IMR-90 (cell line): ENCODE measurements at regions not wholly inside any gene's neighbourhood (a gene's known extent, or its start where the extent isn't known, plus 50 kb on each side); places are given as distances from the start of the nearest gene placed in this dataset.

Experiments used
- ATAC-seq: fragments of 200-7000 bp; cut with Tn5 transposase; 2 replicates; pipeline ENCODE4 v1.9.1; 2020; ENCODE audit warnings: low read depth, mild to moderate bottlenecking, moderate library complexity
- BruUV-seq: library from RNA; stranded (reverse); fragments of 400-500 nt; replicated peaks from 2 replicates; lab custom pipeline; 2021; lab: Mats Ljungman, UMichigan
- CTCF ChIA-PET: fragments of 300-600 bp; formaldehyde crosslinking; extraction: SDS; loops from one replicate; lab custom pipeline; 2021; ENCODE audit warnings: antibody characterized with exemption; lab: Yijun Ruan, JAX
- POLR2A ChIA-PET: fragments of 300-600 bp; sonication (Branson Sonifier 250); formaldehyde crosslinking; loops from one replicate; lab custom pipeline; 2022; ENCODE audit warnings: antibody characterized with exemption; ENCODE audit not compliant: unreplicated experiment; lab: Charles Lee
- DNase-seq: peaks from one replicate; pipeline ENCODE4 v3.0.0; 2013
- H2AFZ ChIP-seq: replicated peaks from 2 replicates; pipeline ENCODE3; 2013; ENCODE audit warnings: low read length, mild to moderate bottlenecking; ENCODE audit not compliant: poor library complexity
- H2AK5ac ChIP-seq: 2 replicates; pipeline ENCODE4 v1.6.1; 2013; ENCODE audit warnings: low read depth, low read length, inconsistent platforms
- H2AK9ac ChIP-seq: replicated peaks from 2 replicates; pipeline ENCODE3; 2013; ENCODE audit warnings: mild to moderate bottlenecking, low read depth, low read length, moderate library complexity; ENCODE audit not compliant: poor library complexity
- H2BK120ac ChIP-seq: 2 replicates; pipeline ENCODE4 v1.6.1; 2013; ENCODE audit warnings: low read depth, low read length, inconsistent platforms
- H2BK15ac ChIP-seq: 3 replicates; pipeline ENCODE4 v1.6.1; 2013; ENCODE audit warnings: low read depth, low read length, inconsistent platforms
- H2BK20ac ChIP-seq: 2 replicates; pipeline ENCODE4 v1.6.1; 2013; ENCODE audit warnings: low read depth, mild to moderate bottlenecking, inconsistent platforms, low read length, moderate library complexity
- H2BK5ac ChIP-seq: 2 replicates; pipeline ENCODE4 v1.6.1; 2013; ENCODE audit warnings: mild to moderate bottlenecking, low read depth, low read length, inconsistent platforms; ENCODE audit not compliant: poor library complexity, severe bottlenecking
- H3K14ac ChIP-seq: replicated peaks from 2 replicates; pipeline ENCODE4 v1.6.1; 2013; ENCODE audit warnings: low read depth, low read length, inconsistent platforms
- H3K18ac ChIP-seq: 2 replicates; pipeline ENCODE4 v1.6.1; 2013; ENCODE audit warnings: low read depth, low read length, control low read depth
- H3K23ac ChIP-seq: 2 replicates; pipeline ENCODE4 v1.6.1; 2013; ENCODE audit warnings: low read depth, low read length, inconsistent platforms
- H3K27ac ChIP-seq: 2 replicates; pipeline ENCODE4 v1.5.1; 2013; ENCODE audit warnings: mild to moderate bottlenecking, control low read depth, low read length; ENCODE audit not compliant: insufficient read depth
- H3K27me3 ChIP-seq: 2 replicates; pipeline ENCODE4 v1.6.1; 2013; ENCODE audit warnings: low read length; ENCODE audit not compliant: control insufficient read depth, insufficient read depth
- H3K36me3 ChIP-seq: 2 replicates; pipeline ENCODE4 v1.6.1; 2013; ENCODE audit warnings: low read length, mixed read lengths; ENCODE audit not compliant: control insufficient read depth, insufficient read depth
- H3K4ac ChIP-seq: 2 replicates; pipeline ENCODE4 v1.6.1; 2013; ENCODE audit warnings: low read depth, low read length, inconsistent platforms
- H3K4me1 ChIP-seq: 2 replicates; pipeline ENCODE4 v1.6.1; 2013; ENCODE audit warnings: low read length, mixed read lengths; ENCODE audit not compliant: control insufficient read depth, insufficient read depth
- H3K4me2 ChIP-seq: 2 replicates; pipeline ENCODE4 v1.6.1; 2013; ENCODE audit warnings: low read depth, mild to moderate bottlenecking, control low read depth, low read length, moderate library complexity
- H3K4me3 ChIP-seq: 2 replicates; pipeline ENCODE4 v1.5.1; 2013; ENCODE audit warnings: low read depth, mild to moderate bottlenecking, control low read depth, low read length, moderate library complexity; ENCODE audit not compliant: insufficient read depth
- H3K56ac ChIP-seq: 2 replicates; pipeline ENCODE4 v1.6.1; 2013; ENCODE audit warnings: low read length, inconsistent platforms; ENCODE audit not compliant: insufficient read depth; ENCODE audit errors: extremely low read depth
- H3K79me1 ChIP-seq, 2 experiments: 2 replicates each; pipeline ENCODE4 v1.6.1; 2013; ENCODE audit warnings: low read length in 2 of 2, inconsistent platforms in 1 of 2, low read depth in 1 of 2
- H3K9ac ChIP-seq: 2 replicates; pipeline ENCODE4 v1.6.1; 2013; ENCODE audit warnings: low read depth, low read length, control low read depth
- H3K9me1 ChIP-seq: 2 replicates; pipeline ENCODE4 v1.6.1; 2013; ENCODE audit warnings: low read length, inconsistent platforms; ENCODE audit not compliant: insufficient read depth
- H3K9me3 ChIP-seq: 2 replicates; pipeline ENCODE4 v1.6.1; 2013; ENCODE audit warnings: low read length; ENCODE audit not compliant: control insufficient read depth, insufficient read depth
- H4K20me1 ChIP-seq: 2 replicates; pipeline ENCODE4 v1.6.1; 2013; ENCODE audit warnings: low read length, inconsistent platforms; ENCODE audit not compliant: insufficient read depth
- H4K5ac ChIP-seq: 2 replicates; pipeline ENCODE4 v1.6.1; 2013; ENCODE audit warnings: mild to moderate bottlenecking, low read depth, low read length, control low read depth
- H4K8ac ChIP-seq, 2 experiments: 2 replicates each; pipeline ENCODE4 v1.6.1; 2013; ENCODE audit warnings: low read depth in 2 of 2, low read length in 2 of 2, control low read depth in 1 of 2, inconsistent platforms in 1 of 2
- H4K91ac ChIP-seq: 2 replicates; pipeline ENCODE4 v1.6.1; 2013; ENCODE audit warnings: low read depth, low read length, inconsistent platforms; ENCODE audit not compliant: insufficient read depth
- CEBPB ChIP-seq: IDR thresholded peaks from 2 replicates; pipeline ENCODE4 v1.6.1; 2012; ENCODE audit warnings: low read depth, low read length, improper control_type of control experiment
- CHD1 ChIP-seq: IDR thresholded peaks from 2 replicates; pipeline ENCODE4 v1.6.1; 2012; ENCODE audit warnings: low read depth, low read length, improper control_type of control experiment
- FOS ChIP-seq: fragments of 150-350 bp; IDR thresholded peaks from 2 replicates; pipeline ENCODE4 v1.6.1; 2016; ENCODE audit warnings: low read depth, low read length
- MAFK ChIP-seq: IDR thresholded peaks from 2 replicates; pipeline ENCODE4 v1.6.1; 2012; ENCODE audit warnings: low read depth, low read length, improper control_type of control experiment
- MXI1 ChIP-seq: IDR thresholded peaks from 2 replicates; pipeline ENCODE4 v1.6.1; 2012; ENCODE audit warnings: low read depth, mild to moderate bottlenecking, low read length, moderate library complexity, borderline replicate concordance
- NFE2L2 ChIP-seq: fragments of 150-350 bp; IDR thresholded peaks from 2 replicates; pipeline ENCODE4 v1.6.1; 2016; ENCODE audit warnings: low read depth, mild to moderate bottlenecking, low read length
- POLR2A ChIP-seq: IDR thresholded peaks from 2 replicates; pipeline ENCODE4 v1.6.1; 2012; ENCODE audit warnings: mild to moderate bottlenecking, low read depth, low read length
- RCOR1 ChIP-seq: IDR thresholded peaks from 2 replicates; pipeline ENCODE4 v1.6.1; 2012; ENCODE audit warnings: mild to moderate bottlenecking, low read length, improper control_type of control experiment; ENCODE audit not compliant: insufficient replicate concordance
- RFX5 ChIP-seq: IDR thresholded peaks from 2 replicates; pipeline ENCODE4 v1.8.0; 2012; ENCODE audit warnings: low read depth, mild to moderate bottlenecking, low read length, moderate library complexity
- SMC3 ChIP-seq: fragments of 150-350 bp; IDR thresholded peaks from 2 replicates; pipeline ENCODE4 v1.6.1; 2016; ENCODE audit warnings: low read depth, mild to moderate bottlenecking, antibody characterized with exemption, low read length, moderate library complexity
- WGBS, 2 experiments: methylation state at CpG; one replicate each; pipeline versions ENCODE4 v1.1.5 to v1.1.7; 2013; ENCODE audit warnings: missing lambda C conversion rate in 2 of 2; ENCODE audit not compliant: insufficient read length in 1 of 2; ENCODE audit errors: extremely low coverage in 2 of 2; 5-methylcytosine and 5-hydroxymethylcytosine counted together
- dilution Hi-C: fragments of 300-500 bp; cut with HindIII; formaldehyde crosslinking; loops from one replicate; pipeline ENCODE4 v1.14.3; 2018; ENCODE audit warnings: low sequenced_read_pairs; ENCODE audit not compliant: unreplicated experiment
- in situ Hi-C: fragments of 300-500 bp; cut with MboI; formaldehyde crosslinking; loops from 3 replicates; pipeline ENCODE4 v1.14.3; 2019; ENCODE audit warnings: low sequenced_read_pairs, inconsistent platforms, mixed read lengths
- intact Hi-C: fragments of 100-400 bp; cut with micrococcal nuclease; formaldehyde crosslinking; loops from 2 replicates; pipeline ENCODE4 v1.10.0; 2022
- TF ChIP-seq, protein P1 (sequence below): fragments of 150-350 bp; IDR thresholded peaks from 2 replicates; pipeline ENCODE4 v1.6.1; 2016; ENCODE audit warnings: low read depth, mild to moderate bottlenecking, low read length, moderate library complexity, borderline replicate concordance
- TF ChIP-seq, protein P2 (sequence below): conservative IDR thresholded peaks from 2 replicates; pipeline ENCODE4 v1.5.1; 2012; ENCODE audit warnings: mild to moderate bottlenecking, low read depth, low read length, improper control_type of control experiment

DNA sequence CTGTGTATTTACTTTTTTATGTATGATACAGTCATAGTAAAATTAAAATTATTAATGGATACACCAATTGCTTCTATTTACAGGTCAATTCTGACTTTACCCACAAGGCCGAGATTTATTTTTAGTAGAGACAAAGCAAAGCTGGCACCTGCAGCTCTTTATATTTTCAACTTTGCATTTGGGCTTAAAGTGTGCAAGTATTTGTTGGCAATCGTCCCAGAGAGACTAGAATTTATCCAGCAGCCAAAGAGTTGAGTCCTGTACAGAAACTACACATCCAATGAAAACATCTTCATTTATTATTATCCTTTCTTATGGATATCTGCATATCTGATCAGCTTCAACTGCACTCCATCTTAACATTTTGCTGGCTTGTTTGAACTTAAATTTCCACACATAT lies 485.6 kb downstream of the SOX11 start:
- Histone ChIP-seq H3K14ac (no peak overlapping the region), H3K4me3 (no peak overlapping the region), H3K36me3 (no peaks in the 10 kb centered on the region), H3K9me3 (peaks cover 2% of the 10 kb centered on the region; the same call in 1 of the 2 replicates), H2BK15ac (no peak overlapping the region), H3K4ac (no peak overlapping the region), H3K79me1 (no peaks in the 10 kb centered on the region), H2AFZ (no peak overlapping the region), H3K27me3 (no peaks in the 10 kb centered on the region), H4K8ac (no peak overlapping the region), H3K18ac (no peak overlapping the region), H3K9ac (no peak overlapping the region), H2BK20ac (no peak overlapping the region), H3K4me2 (no peak overlapping the region), H3K56ac (no peak overlapping the region), H3K23ac (no peak overlapping the region), H2BK120ac (no peak overlapping the region), H2AK5ac (no peak overlapping the region), H2AK9ac (no peak overlapping the region), H2BK5ac (no peak overlapping the region), H3K27ac (no peak overlapping the region), H3K9me1 (no peaks in the 10 kb centered on the region), H4K5ac (no peak overlapping the region), H4K20me1 (no peaks in the 10 kb centered on the region), H3K4me1 (peaks cover 7% of the 10 kb centered on the region), H4K91ac (no peak overlapping the region)
- POLR2A ChIA-PET = no interaction called here
- intact Hi-C loops = no loop called here
- no peak for ATAC-seq
- no peak for TF ChIP-seq POLR2A
- TF ChIP-seq CEBPB = no peak
- no peak for TF ChIP-seq MXI1
- no peak for TF ChIP-seq NFE2L2
- TF ChIP-seq, protein P1, sequence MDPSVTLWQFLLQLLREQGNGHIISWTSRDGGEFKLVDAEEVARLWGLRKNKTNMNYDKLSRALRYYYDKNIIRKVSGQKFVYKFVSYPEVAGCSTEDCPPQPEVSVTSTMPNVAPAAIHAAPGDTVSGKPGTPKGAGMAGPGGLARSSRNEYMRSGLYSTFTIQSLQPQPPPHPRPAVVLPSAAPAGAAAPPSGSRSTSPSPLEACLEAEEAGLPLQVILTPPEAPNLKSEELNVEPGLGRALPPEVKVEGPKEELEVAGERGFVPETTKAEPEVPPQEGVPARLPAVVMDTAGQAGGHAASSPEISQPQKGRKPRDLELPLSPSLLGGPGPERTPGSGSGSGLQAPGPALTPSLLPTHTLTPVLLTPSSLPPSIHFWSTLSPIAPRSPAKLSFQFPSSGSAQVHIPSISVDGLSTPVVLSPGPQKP = no peak
- TF ChIP-seq RFX5 = no peak
- TF ChIP-seq SMC3 = no peak
- TF ChIP-seq FOS = no peak
- TF ChIP-seq RCOR1 = no peak
- TF ChIP-seq, protein P2, sequence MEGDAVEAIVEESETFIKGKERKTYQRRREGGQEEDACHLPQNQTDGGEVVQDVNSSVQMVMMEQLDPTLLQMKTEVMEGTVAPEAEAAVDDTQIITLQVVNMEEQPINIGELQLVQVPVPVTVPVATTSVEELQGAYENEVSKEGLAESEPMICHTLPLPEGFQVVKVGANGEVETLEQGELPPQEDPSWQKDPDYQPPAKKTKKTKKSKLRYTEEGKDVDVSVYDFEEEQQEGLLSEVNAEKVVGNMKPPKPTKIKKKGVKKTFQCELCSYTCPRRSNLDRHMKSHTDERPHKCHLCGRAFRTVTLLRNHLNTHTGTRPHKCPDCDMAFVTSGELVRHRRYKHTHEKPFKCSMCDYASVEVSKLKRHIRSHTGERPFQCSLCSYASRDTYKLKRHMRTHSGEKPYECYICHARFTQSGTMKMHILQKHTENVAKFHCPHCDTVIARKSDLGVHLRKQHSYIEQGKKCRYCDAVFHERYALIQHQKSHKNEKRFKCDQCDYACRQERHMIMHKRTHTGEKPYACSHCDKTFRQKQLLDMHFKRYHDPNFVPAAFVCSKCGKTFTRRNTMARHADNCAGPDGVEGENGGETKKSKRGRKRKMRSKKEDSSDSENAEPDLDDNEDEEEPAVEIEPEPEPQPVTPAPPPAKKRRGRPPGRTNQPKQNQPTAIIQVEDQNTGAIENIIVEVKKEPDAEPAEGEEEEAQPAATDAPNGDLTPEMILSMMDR = no peak
- no peak for TF ChIP-seq MAFK
- no peak for TF ChIP-seq CHD1
- dilution Hi-C loops = no loop called here
- WGBS, 2 experiments = no CpG with 5 or more reads among the region's 2 CpGs
- in situ Hi-C loops = no loop called here
- no TSS peak for BruUV-seq
- CTCF ChIA-PET = interaction anchor here (1.0 kb wide), 1 partner anchor 595 kb away, joined by 3 read pairs; no protein-coding TSS in a partner anchor
- DNase-seq = no peak
